Right kidney (tissue), 1 donor: ENCODE measurements at regions not wholly inside any gene's neighbourhood (a gene's known extent, or its start where the extent isn't known, plus 50 kb on each side); places are given as distances from the start of the nearest gene placed in this dataset.
"Not testable (repeated sequence)": the region's sequence is repeated elsewhere in the genome, so short reads cannot be mapped to it uniquely, and the experiment has no call there.

Experiments
- DNase-seq: peaks from one replicate; pipeline ENCODE4 v3.0.0-alpha.2; 2016

DNA sequence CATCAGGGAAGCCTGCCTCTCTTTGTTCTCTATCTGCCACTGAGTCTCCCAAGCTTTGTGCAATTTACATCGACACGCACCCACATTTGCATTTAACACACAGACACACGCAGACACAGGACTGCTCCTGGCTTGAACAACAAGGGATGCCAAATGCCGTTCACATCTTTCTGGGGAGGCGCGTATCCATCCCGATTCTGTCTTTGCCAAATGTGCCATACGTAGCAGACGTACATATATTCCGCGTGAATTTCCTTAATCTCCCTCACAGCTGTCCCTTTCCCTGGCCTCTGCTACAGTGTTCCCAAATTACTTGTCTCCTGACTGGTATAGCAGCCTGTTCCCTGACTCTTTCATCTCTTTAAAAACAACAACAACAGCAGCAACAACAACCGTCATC is 409.5 kb downstream of the MIAT start:
- no peak for DNase-seq

DNA sequence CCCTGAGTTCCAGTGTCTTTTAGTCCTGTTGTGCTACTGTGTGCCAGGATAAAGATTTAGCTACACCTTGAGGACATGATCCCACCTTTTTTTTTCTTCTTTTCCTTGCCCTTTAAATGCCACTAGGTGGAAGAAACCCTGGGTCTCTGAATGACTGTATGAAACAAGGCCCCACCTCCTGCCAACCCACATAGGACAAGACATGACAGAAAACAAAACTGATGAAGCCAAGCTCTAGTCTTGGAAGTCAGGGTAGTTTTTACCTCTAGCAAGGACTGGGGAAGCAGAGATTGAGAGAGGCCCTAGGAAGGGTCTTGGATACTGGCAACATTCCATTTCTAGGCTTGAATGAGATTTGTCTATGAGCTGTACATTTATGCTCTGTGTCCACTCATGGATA is 410.7 kb downstream of the MIAT start:
- DNase-seq = no peak

GRCh38 chr22:27070594-27070993 is 413.2 kb downstream of the MIAT start:
- DNase-seq = no peak

DNA sequence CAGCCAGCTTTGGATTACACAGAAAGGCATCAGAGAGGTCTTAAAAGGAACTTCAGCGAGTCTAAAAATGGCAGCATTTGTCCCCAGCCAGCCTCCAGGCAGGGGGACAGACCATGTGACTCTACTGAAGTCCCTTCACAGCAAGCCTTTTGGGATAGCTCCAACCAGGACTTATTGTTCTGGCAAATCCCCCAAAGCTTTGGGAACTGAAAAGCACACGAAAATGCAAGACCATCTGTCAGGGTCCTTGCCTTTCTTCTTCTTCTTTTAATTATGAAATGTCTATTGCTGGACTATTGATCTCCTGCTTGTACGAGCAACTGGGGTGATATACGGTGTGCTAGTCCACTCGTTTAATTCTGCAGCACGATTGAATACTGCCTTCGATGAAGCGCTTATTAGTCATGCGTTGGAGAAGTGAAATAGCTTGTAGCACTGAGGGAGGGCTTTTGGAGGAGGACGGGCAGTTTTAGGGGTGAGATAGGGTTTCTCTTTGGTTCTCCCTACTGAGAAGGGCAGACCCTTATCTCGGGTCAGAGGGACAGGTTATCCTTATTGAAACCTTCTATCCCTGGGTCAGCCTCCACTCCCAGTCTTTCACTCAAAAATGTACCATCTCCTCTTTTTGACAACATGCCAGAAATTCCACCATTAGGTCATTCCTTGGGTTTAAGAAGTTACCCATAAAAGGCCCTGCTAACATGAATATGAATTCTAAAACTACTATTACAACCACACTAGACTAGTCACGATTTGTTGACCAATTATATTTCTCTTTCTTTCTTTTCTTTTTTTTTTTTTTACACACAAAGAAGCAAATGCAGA is 416.4 kb downstream of the MIAT start:
- DNase-seq = no peak

GRCh38 chr22:27075028-27075678 is 417.8 kb downstream of the MIAT start:
- no peak for DNase-seq

DNA sequence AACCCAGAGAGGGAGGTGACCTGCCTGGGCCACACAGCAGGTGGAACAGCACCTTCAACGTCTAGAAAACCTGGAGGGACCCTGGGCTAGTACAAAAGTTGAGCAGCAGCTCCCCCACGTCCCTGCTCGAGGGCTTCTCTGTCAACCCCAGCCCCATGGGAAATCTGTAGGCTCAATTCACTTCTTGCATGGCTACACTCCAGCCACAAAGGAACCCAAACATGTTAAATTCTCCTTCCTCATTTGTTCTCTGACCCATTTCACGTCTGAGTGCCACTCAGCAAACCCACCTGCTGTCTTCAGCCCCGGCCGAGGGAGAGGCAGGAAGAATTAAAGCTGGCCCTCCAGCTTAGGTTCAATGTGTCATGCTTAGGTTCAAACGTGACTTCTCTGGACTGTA is 418.5 kb downstream of the MIAT start:
- DNase-seq = no peak

DNA sequence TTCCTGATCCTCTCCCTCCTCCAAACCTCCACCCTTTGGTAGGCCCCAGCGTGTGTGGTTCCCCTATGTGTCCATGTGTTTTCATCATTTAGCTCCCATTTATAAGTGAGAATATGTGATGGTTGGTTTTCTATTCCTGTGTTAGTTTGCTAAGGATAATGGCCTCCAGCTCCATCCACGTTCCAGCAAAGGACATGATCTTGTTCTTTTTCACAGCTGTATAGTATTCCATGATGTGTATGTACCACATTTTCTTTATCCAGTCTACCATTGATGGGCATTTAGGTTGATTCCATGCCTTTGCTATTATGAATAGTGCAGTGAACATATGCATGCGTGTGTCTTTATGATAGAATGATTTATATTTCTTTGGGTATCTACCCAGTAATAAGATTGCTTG is 420.7 kb downstream of the MIAT start:
- not testable (repeated sequence) for DNase-seq

- DNase-seq = no peak
These were observed 422.7 kb downstream of the MIAT start for GRCh38 chr22:27080036-27080578.

DNA sequence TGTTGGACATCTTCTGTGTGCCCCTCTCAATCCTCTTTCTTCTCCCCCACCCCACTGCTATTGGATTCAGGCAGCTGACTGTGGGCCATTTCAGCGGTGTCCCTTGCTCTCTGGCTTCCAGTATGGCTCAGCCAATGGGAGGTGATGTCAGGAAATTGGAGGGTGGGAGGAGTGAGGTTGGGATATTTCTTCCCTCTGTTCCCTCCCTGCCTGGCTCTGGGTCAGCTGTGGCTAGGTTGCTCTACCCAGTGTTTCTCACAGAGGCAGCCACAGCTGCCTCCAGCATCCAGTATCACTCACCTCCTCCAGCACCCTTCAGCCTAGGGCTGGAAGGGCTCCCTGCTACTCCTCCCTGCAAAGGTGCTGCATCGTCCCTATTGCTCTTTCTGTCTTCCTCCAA is 423.5 kb downstream of the MIAT start:
- no peak for DNase-seq

DNA sequence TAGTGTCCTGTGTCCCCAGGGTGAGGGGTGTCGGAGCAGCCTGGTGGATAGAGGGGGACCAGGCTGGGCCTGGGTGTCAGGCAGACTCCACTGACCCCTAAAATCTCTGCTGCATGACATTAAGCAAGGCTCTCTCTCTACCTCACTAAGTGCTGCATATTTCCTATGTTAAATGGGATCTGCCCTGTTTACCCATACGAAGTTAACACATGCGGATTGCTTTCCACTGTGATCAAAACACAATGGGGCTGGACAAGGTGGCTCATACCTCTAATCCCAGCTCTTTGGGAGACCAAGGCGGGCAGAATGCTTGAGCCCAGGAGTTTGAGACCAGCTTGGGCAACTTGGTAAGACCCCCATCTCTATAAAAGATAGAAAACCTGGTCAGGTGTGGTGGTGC is 426.2 kb downstream of the MIAT start:
- DNase-seq = no peak

DNA sequence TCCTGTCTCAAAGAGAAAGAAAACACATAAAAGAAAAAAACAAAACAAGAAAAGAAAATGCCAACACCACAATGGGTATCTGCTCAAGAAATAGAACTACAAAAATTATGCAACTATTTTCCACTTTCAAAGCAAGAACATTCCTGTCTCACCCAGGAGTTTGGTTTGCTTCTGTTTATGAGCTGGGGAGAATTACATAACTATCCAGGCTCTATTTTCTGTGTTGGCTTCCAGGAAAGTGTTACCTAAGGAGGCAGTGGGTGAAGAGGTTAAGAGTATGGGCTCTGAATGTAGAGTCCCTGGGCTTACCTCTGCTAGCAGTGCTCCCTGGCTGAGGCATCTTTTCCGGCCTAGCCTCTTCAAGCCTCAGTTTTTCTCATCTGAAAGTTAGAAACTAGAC is 426.7 kb downstream of the MIAT start:
- DNase-seq = no peak

- DNase-seq = no peak
These were observed 429.0 kb downstream of the MIAT start for GRCh38 chr22:27086080-27087044.

- no peak for DNase-seq
These were observed 429.7 kb downstream of the MIAT start for GRCh38 chr22:27087051-27087450.

- no peak for DNase-seq
These were observed 430.6 kb downstream of the MIAT start for GRCh38 chr22:27088026-27088425.

- DNase-seq = no peak
These were observed 431.9 kb downstream of the MIAT start for GRCh38 chr22:27089264-27089663.

DNA sequence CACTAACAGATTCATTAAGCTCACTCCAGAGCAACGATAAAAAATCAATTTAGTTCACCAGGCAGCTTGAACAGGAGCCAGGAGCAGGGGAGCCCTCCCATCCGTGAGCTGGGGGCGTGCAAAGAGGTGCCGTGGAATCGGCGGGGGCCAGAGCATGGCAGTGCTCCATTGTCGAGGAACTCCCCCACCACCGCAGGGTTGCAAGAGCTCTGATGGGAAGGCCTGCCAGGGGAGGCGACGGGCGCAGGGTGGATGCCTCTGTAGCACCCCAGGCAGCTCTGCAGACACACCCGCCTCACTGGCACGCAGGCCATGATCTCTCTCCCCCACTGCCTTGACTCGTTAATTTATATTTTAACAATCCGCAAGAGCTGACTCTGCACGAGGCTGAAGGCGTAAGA is 433.2 kb downstream of the MIAT start:
- DNase-seq = peak; percentile 32

DNA sequence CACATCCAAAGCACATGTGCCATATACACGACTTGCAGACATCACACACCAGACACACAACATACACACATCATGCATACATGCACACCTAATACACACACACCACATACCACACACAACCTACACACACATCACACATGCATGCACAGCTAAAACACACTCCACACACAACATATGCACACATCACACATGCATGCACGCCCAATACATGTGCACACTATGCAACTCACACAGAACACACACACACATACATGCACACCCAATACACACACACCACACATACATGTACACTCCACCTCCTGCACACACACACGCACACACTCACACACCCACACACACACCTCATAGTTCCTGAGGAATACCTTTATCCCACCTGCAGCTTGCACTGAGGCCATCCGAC is 436.0 kb downstream of the MIAT start:
- no peak for DNase-seq

DNA sequence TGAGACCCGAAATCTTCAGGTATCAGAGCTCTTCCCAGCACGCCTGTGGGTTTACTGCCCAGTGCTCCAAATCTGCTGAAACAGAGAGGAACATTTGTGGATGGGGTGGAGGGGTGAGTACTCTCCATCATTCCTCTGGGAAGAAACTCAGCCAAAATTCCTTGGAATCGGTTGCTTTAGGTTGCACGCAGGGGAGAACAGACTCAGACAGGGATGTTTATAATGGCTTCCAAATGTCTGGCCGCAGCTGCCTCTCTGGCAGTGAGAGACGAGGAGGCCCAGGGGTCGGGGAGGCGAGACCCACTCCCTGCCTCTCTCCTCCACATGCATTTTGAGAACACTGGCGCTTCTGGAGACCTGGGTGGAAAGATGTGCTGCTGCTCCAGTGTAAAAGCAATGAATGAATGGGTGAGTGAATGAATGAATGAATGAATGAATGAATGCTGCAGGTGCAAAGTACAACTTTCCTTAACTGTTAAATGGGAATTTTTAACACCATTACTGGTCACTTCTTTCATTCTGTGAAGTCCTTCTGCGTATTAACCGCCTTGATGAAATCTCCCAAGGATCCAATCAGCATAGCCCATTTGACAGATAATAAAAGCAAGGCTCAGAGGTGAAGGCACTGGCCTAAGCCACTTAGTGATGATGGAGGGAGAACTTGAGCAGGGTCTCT is 437.4 kb downstream of the MIAT start:
- DNase-seq = no peak

DNA sequence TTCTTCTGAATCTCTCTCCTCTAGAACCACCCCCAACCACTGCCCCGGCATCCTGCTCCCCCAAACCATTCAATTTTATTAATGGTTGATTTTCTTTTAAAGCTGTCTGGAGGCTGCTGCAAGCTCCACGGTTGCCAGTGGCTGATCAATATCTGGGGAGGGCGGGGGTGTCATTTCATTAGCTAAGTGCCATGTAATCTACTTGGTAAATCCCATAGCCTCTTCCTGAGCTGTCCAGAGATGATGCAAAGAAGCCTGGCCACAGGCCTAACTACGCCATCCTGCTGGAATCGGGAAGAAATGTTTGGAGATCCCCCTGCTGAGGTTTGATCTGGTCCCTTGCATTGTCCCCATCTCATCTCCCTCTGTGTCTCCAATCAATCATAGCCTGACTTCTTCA is 440.1 kb downstream of the MIAT start:
- DNase-seq = no peak

- DNase-seq = no peak
These were observed 440.5 kb downstream of the MIAT start for GRCh38 chr22:27097933-27098332.

DNA sequence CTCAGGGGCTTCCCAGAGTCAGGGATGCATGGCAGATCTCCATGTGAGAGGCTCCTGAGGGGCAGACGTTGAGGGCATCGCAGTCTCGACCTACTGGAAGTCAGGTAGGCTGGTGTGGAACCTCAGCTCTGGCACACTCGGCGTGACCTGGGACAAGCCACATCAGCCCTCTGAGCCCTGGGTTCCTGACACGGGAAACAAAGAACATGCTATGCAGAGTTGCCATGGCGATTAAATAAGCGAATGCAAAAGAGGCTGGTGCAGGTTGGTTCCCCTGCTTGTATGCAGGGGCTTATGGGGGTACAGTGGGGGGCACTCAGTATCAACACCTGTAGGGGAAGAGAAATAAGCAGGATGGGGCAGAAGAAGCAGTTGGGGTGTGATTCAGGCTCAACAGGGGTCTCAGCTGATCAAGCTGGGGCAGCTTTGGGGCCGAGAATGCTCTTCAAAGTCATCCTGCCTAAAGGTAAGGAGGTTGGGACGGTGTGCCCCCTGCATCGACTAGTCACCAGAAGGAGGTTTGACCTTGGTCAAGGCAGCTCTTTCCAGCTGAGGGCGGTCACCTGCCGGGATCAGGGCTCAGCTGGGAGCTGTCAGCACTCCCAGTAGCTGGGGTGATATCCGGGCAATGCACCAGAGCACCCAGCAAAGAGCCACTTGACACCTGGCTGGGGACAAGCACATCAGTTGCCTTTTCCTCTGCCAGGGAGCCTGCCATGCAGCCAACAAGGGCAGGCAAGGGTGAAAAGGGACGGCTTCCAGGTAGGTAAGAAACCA is 442.7 kb downstream of the MIAT start:
- DNase-seq = no peak
